ENCODE measurements at regions not wholly inside any gene's neighbourhood (a gene's known extent, or its start where the extent isn't known, plus 50 kb on each side); places are given as distances from the start of the nearest gene placed in this dataset.
"Not testable (repeated sequence)": the region's sequence is repeated elsewhere in the genome, so short reads cannot be mapped to it uniquely, and the experiment has no call there.

DNA sequence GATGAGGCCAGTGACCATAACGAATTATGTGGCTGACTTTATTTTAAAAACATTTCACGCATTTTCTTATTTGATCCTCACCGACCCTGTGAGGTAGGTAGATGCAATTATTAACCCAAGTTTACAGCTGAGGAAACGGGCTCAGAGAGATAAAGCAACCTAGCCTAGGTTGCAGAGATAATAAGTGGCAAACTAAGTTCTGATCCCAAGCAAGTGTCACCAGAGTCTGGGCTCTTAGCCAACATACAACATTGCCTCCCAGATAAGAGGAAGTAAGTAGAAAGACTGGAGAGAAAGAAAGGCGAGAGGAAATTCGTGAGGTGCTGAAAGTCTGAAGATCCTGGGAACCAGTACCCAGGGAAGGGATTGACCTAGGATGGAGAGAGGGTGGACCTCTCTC is 77.4 kb upstream of the GPR50 start:
- Histone ChIP-seq H3K27me3 (ENCODE audit: low read length) (no peaks in the 10 kb centered on the region), H3K4me1 (ENCODE audit: low read length) (no peaks in the 10 kb centered on the region), H2AFZ (ENCODE audit: low read length) (no peak overlapping the region), H3K4me2 (ENCODE audit: low read depth, low read length, poor library complexity, severe bottlenecking) (no peak overlapping the region), H3K36me3 (ENCODE audit: insufficient read depth, low read length) (no peaks in the 10 kb centered on the region), H3K79me2 (ENCODE audit: low read length) (no peaks in the 10 kb centered on the region), H3K4me3 (ENCODE audit: low read length) (no peak overlapping the region), H3K9ac (ENCODE audit: low read length) (no peak overlapping the region), H3K27ac (ENCODE audit: low read length) (no peak overlapping the region), H3K9me2 (replicated peaks; ENCODE audit: insufficient read depth, low read length) (no peaks in the 10 kb centered on the region), H4K20me1 (ENCODE audit: insufficient read depth, low read depth, low read length) (no peaks in the 10 kb centered on the region), H3K9me3 (ENCODE audit: low read length) (no peaks in the 10 kb centered on the region)
- DNase-seq, result no peak

DNA sequence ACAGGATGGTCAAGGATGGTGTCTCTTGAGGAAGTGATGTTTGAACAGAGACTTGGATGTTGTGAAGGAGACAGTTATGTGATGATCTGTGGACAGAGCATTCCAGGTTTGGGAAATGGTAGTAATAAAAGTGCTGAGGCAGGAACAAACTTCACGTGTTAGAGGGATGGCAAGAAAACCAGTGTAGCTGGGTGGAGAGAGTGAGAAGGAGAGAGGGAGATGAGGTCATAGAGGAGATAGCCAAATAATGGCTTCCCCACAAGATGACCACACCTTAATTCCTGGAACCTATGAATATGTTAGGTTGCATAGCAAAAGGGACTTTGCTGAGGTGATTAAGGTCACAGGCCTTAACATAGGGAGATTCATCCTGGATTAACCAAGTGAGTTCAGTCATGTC is 75.6 kb upstream of the GPR50 start:
- no peak overlapping the region for H3K4me2 ChIP-seq (ENCODE audit: low read depth, low read length, poor library complexity, severe bottlenecking)
- no peaks in the 10 kb centered on the region for H3K4me1 ChIP-seq (ENCODE audit: low read length)
- no peak for DNase-seq
- no peaks in the 10 kb centered on the region for H3K27me3 ChIP-seq (ENCODE audit: low read length)
- H3K9me3 ChIP-seq (ENCODE audit: low read length), result no peaks in the 10 kb centered on the region
- H3K79me2 ChIP-seq (ENCODE audit: low read length), result no peaks in the 10 kb centered on the region
- H3K9me2 ChIP-seq (replicated peaks; ENCODE audit: insufficient read depth, low read length), result no peaks in the 10 kb centered on the region
- H2AFZ ChIP-seq (ENCODE audit: low read length), result no peak overlapping the region
- no peaks in the 10 kb centered on the region for H3K36me3 ChIP-seq (ENCODE audit: insufficient read depth, low read length)
- no peaks in the 10 kb centered on the region for H4K20me1 ChIP-seq (ENCODE audit: insufficient read depth, low read depth, low read length)
- no peak overlapping the region for H3K27ac ChIP-seq (ENCODE audit: low read length)
- H3K9ac ChIP-seq (ENCODE audit: low read length), result no peak overlapping the region
- no peak overlapping the region for H3K4me3 ChIP-seq (ENCODE audit: low read length)

DNA sequence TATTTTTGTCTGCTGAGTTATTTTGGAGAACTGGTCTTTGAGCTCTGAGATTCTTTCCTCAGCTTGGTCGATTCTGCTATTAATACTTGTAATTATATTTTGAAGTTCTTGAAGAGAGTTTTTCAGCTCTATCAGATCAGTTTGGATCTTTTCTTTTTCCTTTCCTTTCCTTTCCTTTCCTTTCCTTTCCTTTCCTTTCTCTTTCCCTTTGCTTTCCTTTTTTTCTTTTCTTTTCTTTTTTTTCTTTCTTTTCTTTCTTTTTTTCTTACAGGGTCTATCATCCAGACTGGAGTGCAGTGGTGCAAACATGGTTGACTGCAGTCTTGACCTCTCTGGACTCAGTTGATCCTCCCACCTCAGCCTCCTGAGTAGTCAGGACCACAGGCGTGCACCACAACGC is 63.2 kb upstream of the GPR50 start:
- not testable (repeated sequence) for H3K79me2 ChIP-seq (ENCODE audit: low read length); H3K9me2 ChIP-seq (replicated peaks; ENCODE audit: insufficient read depth, low read length); H3K36me3 ChIP-seq (ENCODE audit: insufficient read depth, low read length); H2AFZ ChIP-seq (ENCODE audit: low read length); H3K9me3 ChIP-seq (ENCODE audit: low read length); H3K4me2 ChIP-seq (ENCODE audit: low read depth, low read length, poor library complexity, severe bottlenecking); H3K27me3 ChIP-seq (ENCODE audit: low read length); H4K20me1 ChIP-seq (ENCODE audit: insufficient read depth, low read depth, low read length); H3K4me1 ChIP-seq (ENCODE audit: low read length); H3K27ac ChIP-seq (ENCODE audit: low read length); DNase-seq; H3K4me3 ChIP-seq (ENCODE audit: low read length); H3K9ac ChIP-seq (ENCODE audit: low read length)
